HEK293 (cell line): ENCODE measurements at regions not wholly inside any gene's neighbourhood (a gene's known extent, or its start where the extent isn't known, plus 50 kb on each side); places are given as distances from the start of the nearest gene placed in this dataset.

Experiments
- ATF2 ChIP-seq: fragments of 450-650 bp; formaldehyde crosslinking; IDR thresholded peaks from 2 replicates; pipeline ENCODE4 v1.5.1; 2016; ENCODE audit warnings: missing biosample characterization, missing genetic modification characterization, low read depth
- BCL6B ChIP-seq: fragments of 450-650 bp; formaldehyde crosslinking; IDR thresholded peaks from 2 replicates; pipeline ENCODE4 v1.5.1; 2017; ENCODE audit warnings: missing biosample characterization, missing genetic modification characterization
- ELK4 ChIP-seq: IDR thresholded peaks from 2 replicates; pipeline ENCODE4 v1.6.1; 2011; ENCODE audit warnings: mild to moderate bottlenecking, low read depth, low read length, borderline replicate concordance
- KLF10 ChIP-seq: fragments of 450-650 bp; IDR thresholded peaks from 2 replicates; pipeline ENCODE4 v1.5.1; 2018; ENCODE audit warnings: missing biosample characterization, mild to moderate bottlenecking, missing genetic modification characterization
- KLF8 ChIP-seq: fragments of 450-650 bp; formaldehyde crosslinking; IDR thresholded peaks from 2 replicates; pipeline ENCODE4 v1.5.1; 2016; ENCODE audit warnings: missing biosample characterization, missing genetic modification characterization
- MYNN ChIP-seq: fragments of 450-650 bp; formaldehyde crosslinking; IDR thresholded peaks from 2 replicates; pipeline ENCODE4 v1.5.1; 2016; ENCODE audit warnings: missing biosample characterization, missing genetic modification characterization, borderline replicate concordance
- OSR2 ChIP-seq: fragments of 450-650 bp; formaldehyde crosslinking; IDR thresholded peaks from 2 replicates; pipeline ENCODE4 v1.5.1; 2016; ENCODE audit warnings: missing biosample characterization, missing genetic modification characterization
- OVOL3 ChIP-seq: fragments of 450-650 bp; formaldehyde crosslinking; IDR thresholded peaks from 2 replicates; pipeline ENCODE4 v1.5.1; 2016; ENCODE audit warnings: missing biosample characterization, missing genetic modification characterization
- PBX3 ChIP-seq: sonication (generic); formaldehyde crosslinking; IDR thresholded peaks from 2 replicates; pipeline ENCODE4 v1.8.1; 2022; ENCODE audit warnings: mild to moderate bottlenecking, moderate library complexity, missing genetic modification reagents
- PRDM2 ChIP-seq: fragments of 450-650 bp; formaldehyde crosslinking; IDR thresholded peaks from 2 replicates; pipeline ENCODE4 v1.5.1; 2016; ENCODE audit warnings: missing biosample characterization, missing genetic modification characterization, borderline replicate concordance
- SETDB1 ChIP-seq: IDR thresholded peaks from one replicate; pipeline ENCODE4 v1.6.1; 2017; ENCODE audit warnings: mild to moderate bottlenecking, low read length, moderate library complexity, mixed read lengths; ENCODE audit not compliant: insufficient read length
- SP3 ChIP-seq: fragments of 450-650 bp; formaldehyde crosslinking; IDR thresholded peaks from 2 replicates; pipeline ENCODE4 v1.5.1; 2016; ENCODE audit warnings: missing biosample characterization, missing genetic modification characterization
- WT1 ChIP-seq: fragments of 450-650 bp; formaldehyde crosslinking; IDR thresholded peaks from 2 replicates; pipeline ENCODE4 v1.5.1; 2016; ENCODE audit warnings: missing biosample characterization, missing genetic modification characterization
- ZBTB8A ChIP-seq: fragments of 450-650 bp; formaldehyde crosslinking; IDR thresholded peaks from 2 replicates; pipeline ENCODE4 v1.5.1; 2016; ENCODE audit warnings: missing biosample characterization, missing genetic modification characterization
- ZNF121 ChIP-seq: fragments of 450-650 bp; formaldehyde crosslinking; IDR thresholded peaks from 2 replicates; pipeline ENCODE4 v1.5.1; 2016; ENCODE audit warnings: missing biosample characterization, missing genetic modification characterization
- ZNF138 ChIP-seq: fragments of 450-650 bp; formaldehyde crosslinking; IDR thresholded peaks from 2 replicates; pipeline ENCODE4 v1.5.1; 2016; ENCODE audit warnings: missing biosample characterization, missing genetic modification characterization, borderline replicate concordance
- ZNF18 ChIP-seq: fragments of 450-650 bp; formaldehyde crosslinking; IDR thresholded peaks from 2 replicates; pipeline ENCODE4 v1.5.1; 2016; ENCODE audit warnings: missing biosample characterization, missing genetic modification characterization
- ZNF184 ChIP-seq: fragments of 450-650 bp; IDR thresholded peaks from 2 replicates; pipeline ENCODE4 v1.5.1; 2018; ENCODE audit warnings: missing biosample characterization, mild to moderate bottlenecking, missing genetic modification characterization
- ZNF280C ChIP-seq: fragments of 450-650 bp; formaldehyde crosslinking; IDR thresholded peaks from 2 replicates; pipeline ENCODE4 v1.5.1; 2016; ENCODE audit warnings: missing biosample characterization, missing genetic modification characterization
- ZNF391 ChIP-seq: fragments of 450-650 bp; formaldehyde crosslinking; IDR thresholded peaks from 2 replicates; pipeline ENCODE4 v1.5.1; 2016; ENCODE audit warnings: low read depth, missing biosample characterization, missing genetic modification characterization, borderline replicate concordance
- ZNF404 ChIP-seq: fragments of 450-650 bp; formaldehyde crosslinking; IDR thresholded peaks from 2 replicates; pipeline ENCODE4 v1.5.1; 2017; ENCODE audit warnings: missing biosample characterization, missing genetic modification characterization
- ZNF626 ChIP-seq: fragments of 450-650 bp; sonication (Bioruptor Pico); formaldehyde crosslinking; IDR thresholded peaks from 2 replicates; pipeline ENCODE4 v1.5.1; 2018; ENCODE audit warnings: missing biosample characterization, missing genetic modification characterization, inconsistent platforms
- ZNF843 ChIP-seq: fragments of 450-650 bp; formaldehyde crosslinking; IDR thresholded peaks from 2 replicates; pipeline ENCODE4 v1.5.1; 2016; ENCODE audit warnings: missing biosample characterization, missing genetic modification characterization
- ZSCAN30 ChIP-seq: fragments of 450-650 bp; IDR thresholded peaks from 2 replicates; pipeline ENCODE4 v1.5.1; 2018; ENCODE audit warnings: missing biosample characterization, mild to moderate bottlenecking, missing genetic modification characterization, moderate library complexity

- TF ChIP-seq ZNF280C (tag by site-specific recombination) = no peak
- no peak for TF ChIP-seq SP3 (tag by site-specific recombination)
- no peak for TF ChIP-seq ZNF184 (tag by site-specific recombination)
- TF ChIP-seq ZNF18 = no peak
- TF ChIP-seq ZNF391 (tag by site-specific recombination) = no peak
- TF ChIP-seq ZNF626 = no peak
- no peak for TF ChIP-seq OVOL3
- TF ChIP-seq KLF10 (tag by site-specific recombination) = no peak
- TF ChIP-seq PRDM2 (tag by site-specific recombination) = no peak
- TF ChIP-seq WT1 (tag by site-specific recombination) = no peak
- no peak for TF ChIP-seq BCL6B (tag by site-specific recombination)
- no peak for TF ChIP-seq ZNF138 (tag by site-specific recombination)
- no peak for TF ChIP-seq MYNN (tag by site-specific recombination)
- TF ChIP-seq ELK4 = no peak
- peak; percentile 59; the same call in 1 of the 2 replicates for TF ChIP-seq ZSCAN30 (tag by site-specific recombination)
- TF ChIP-seq OSR2 = no peak
- TF ChIP-seq ATF2 (tag by site-specific recombination) = no peak
- no peak for TF ChIP-seq ZNF843 (tag by site-specific recombination)
- TF ChIP-seq PBX3 = peak; percentile 72; the same call in 1 of the 2 replicates
- no peak for TF ChIP-seq SETDB1
- TF ChIP-seq ZNF121 (tag by site-specific recombination) = 0 out of 2 replicates have a peak, but pooled peaks have one; percentile 14
- no peak for TF ChIP-seq KLF8 (tag by site-specific recombination)
- TF ChIP-seq ZNF404 (tag by site-specific recombination) = no peak
- TF ChIP-seq ZBTB8A (tag by site-specific recombination) = peak; percentile 69
Measured at GRCh38 chr22:26756675-26757293, 99.4 kb downstream of the MIAT start (continued).
